ENCODE measurements at regions not wholly inside any gene's neighbourhood (a gene's known extent, or its start where the extent isn't known, plus 50 kb on each side); places are given as distances from the start of the nearest gene placed in this dataset.
A peak's percentile ranks its signal among the peaks of the same experiment; 100 is the strongest.

GRCh38 chr4:130335417-130336194 lies 1239.7 kb downstream of the C4orf33 start:
- TF ChIP-seq EP300 (IDR thresholded peaks at IDR 0.05), result no peak
- TF ChIP-seq POLR2AphosphoS5 (IDR thresholded peaks at IDR 0.05), result no peak
- Histone ChIP-seq H3K4me3 (no peak overlapping the region), H3K27me3 (no peaks in the 10 kb centered on the region), H3K36me3 (no peaks in the 10 kb centered on the region), H3K9me3 (no peaks in the 10 kb centered on the region), H3K4me1 (no peaks in the 10 kb centered on the region), H3K27ac (no peak overlapping the region)
- WGBS, 2 donors (ENCODE audit: low coverage in 1 of 2), result 83 to 86% methylated on average over 4 to 5 of the region's 5 CpGs
- ATAC-seq, result no peak

- no peak overlapping the region for H3K4me3 ChIP-seq
- no peaks in the 10 kb centered on the region for H3K9me3 ChIP-seq
- no peaks in the 10 kb centered on the region for H3K4me1 ChIP-seq
- WGBS, 2 donors (ENCODE audit: low coverage in 1 of 2), result 71 to 72% methylated on average over 4 to 5 of the region's 5 CpGs
- no peaks in the 10 kb centered on the region for H3K27me3 ChIP-seq
- H3K36me3 ChIP-seq, result no peaks in the 10 kb centered on the region
- TF ChIP-seq POLR2AphosphoS5 (IDR thresholded peaks at IDR 0.05), result no peak
- TF ChIP-seq EP300 (IDR thresholded peaks at IDR 0.05), result no peak
- no peak for TF ChIP-seq POLR2A (IDR thresholded peaks at IDR 0.05)
- TF ChIP-seq, protein P1, sequence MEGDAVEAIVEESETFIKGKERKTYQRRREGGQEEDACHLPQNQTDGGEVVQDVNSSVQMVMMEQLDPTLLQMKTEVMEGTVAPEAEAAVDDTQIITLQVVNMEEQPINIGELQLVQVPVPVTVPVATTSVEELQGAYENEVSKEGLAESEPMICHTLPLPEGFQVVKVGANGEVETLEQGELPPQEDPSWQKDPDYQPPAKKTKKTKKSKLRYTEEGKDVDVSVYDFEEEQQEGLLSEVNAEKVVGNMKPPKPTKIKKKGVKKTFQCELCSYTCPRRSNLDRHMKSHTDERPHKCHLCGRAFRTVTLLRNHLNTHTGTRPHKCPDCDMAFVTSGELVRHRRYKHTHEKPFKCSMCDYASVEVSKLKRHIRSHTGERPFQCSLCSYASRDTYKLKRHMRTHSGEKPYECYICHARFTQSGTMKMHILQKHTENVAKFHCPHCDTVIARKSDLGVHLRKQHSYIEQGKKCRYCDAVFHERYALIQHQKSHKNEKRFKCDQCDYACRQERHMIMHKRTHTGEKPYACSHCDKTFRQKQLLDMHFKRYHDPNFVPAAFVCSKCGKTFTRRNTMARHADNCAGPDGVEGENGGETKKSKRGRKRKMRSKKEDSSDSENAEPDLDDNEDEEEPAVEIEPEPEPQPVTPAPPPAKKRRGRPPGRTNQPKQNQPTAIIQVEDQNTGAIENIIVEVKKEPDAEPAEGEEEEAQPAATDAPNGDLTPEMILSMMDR (IDR thresholded peaks at IDR 0.05), result peak in 1 of 4 experiments; percentile 26
- no peak overlapping the region for H3K27ac ChIP-seq
- no peak for ATAC-seq
Observed at GRCh38 chr4:130336585-130337217, 1240.7 kb downstream of the C4orf33 start.

DNA sequence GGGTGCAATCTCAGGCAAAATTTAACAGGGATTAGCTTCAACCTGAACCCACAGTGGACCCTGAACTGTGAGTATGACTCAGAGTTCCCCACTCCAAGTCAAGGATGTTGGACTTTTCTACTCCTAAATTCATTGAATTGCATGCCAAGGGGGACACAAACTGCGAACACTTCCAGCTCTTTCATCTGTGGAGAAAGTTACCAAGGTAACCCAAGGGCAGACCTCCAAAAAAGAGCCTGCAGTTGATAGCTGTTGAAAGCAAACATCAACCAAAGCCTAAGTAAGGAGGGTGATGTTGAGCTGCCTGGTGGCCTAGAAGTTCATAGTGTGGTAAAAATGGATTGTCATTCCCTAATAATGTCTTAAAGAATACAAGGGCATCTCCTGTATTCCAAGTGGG lies 1242.9 kb downstream of the C4orf33 start:
- no peaks in the 10 kb centered on the region for H3K9me3 ChIP-seq
- H3K27ac ChIP-seq, result no peak overlapping the region
- H3K4me3 ChIP-seq, result no peak overlapping the region
- H3K36me3 ChIP-seq, result no peaks in the 10 kb centered on the region
- TF ChIP-seq EP300 (IDR thresholded peaks at IDR 0.05), result no peak
- no peak for TF ChIP-seq POLR2AphosphoS5 (IDR thresholded peaks at IDR 0.05)
- no peak for TF ChIP-seq POLR2A (IDR thresholded peaks at IDR 0.05)
- TF ChIP-seq, protein P1 (IDR thresholded peaks at IDR 0.05), result no peak
- WGBS, 2 donors (ENCODE audit: low coverage in 1 of 2), result 67% methylated on average over 1 of the region's 1 CpG; no CpG with 5 or more reads in 1 of the 2 donors
- ATAC-seq, result no peak
- H3K4me1 ChIP-seq, result no peaks in the 10 kb centered on the region
- no peaks in the 10 kb centered on the region for H3K27me3 ChIP-seq

DNA sequence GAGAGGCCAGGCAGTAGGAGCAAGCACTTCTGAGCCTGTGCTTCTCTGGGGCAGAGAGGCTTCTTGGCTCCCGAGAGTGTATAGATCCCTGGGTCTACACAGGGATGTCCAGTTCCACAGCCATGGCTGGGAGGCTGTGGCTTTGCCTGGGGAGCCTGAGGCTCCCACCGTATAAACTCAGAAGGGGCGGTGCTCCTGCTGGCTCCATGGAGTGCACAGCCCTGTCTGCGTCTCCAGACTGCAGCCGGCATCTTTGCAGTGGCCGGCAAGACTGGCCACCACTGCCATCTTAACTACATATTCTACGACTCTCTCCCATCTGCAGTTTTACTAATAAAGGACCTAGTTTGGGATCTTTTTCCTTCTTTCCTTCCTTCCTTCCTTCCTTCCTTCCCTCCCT lies 1253.8 kb downstream of the C4orf33 start:
- Histone ChIP-seq H3K9me3 (no peaks in the 10 kb centered on the region), H3K4me1 (no peaks in the 10 kb centered on the region), H3K27ac (no peak overlapping the region), H3K4me3 (no peak overlapping the region), H3K36me3 (no peaks in the 10 kb centered on the region), H3K27me3 (no peaks in the 10 kb centered on the region)
- peak; percentile 23 for ATAC-seq
- 87 to 95% methylated on average over 3 to 6 of the region's 7 CpGs for WGBS, 2 donors (ENCODE audit: low coverage in 1 of 2)
- TF ChIP-seq, protein P1 (IDR thresholded peaks at IDR 0.05), result no peak
- TF ChIP-seq POLR2A (IDR thresholded peaks at IDR 0.05) (no peak), EP300 (IDR thresholded peaks at IDR 0.05) (no peak), POLR2AphosphoS5 (IDR thresholded peaks at IDR 0.05) (no peak)

- TF ChIP-seq POLR2A (IDR thresholded peaks at IDR 0.05), result no peak
- TF ChIP-seq EP300 (IDR thresholded peaks at IDR 0.05), result no peak
- Histone ChIP-seq H3K9me3 (no peaks in the 10 kb centered on the region), H3K36me3 (no peaks in the 10 kb centered on the region), H3K27ac (no peak overlapping the region), H3K4me1 (no peaks in the 10 kb centered on the region), H3K4me3 (no peak overlapping the region), H3K27me3 (no peaks in the 10 kb centered on the region)
- WGBS, 2 donors (ENCODE audit: low coverage in 1 of 2), result 29 to 57% methylated on average over 1 of the region's 1 CpG
- ATAC-seq, result no peak
Observed at GRCh38 chr4:130356873-130357272, 1260.9 kb downstream of the C4orf33 start.

DNA sequence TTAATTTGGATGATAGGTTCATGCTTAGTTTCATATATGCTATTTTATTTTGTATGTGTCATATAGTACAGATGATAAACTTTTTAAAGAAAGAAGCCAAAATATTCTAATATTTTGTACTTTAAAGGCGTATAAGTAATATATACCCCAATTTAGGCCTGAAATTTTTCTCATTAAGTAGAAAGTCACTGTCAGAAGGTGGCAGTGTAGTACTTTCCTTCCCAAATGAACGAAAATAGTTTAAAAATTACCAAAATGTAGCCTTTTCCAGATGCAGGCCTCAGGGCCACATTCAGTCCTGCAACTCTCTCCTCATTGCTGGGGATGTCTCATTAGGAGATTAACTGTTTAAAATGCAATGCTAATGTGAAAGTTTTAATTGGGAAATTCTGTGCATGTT lies 1263.6 kb downstream of the C4orf33 start:
- Histone ChIP-seq H3K27ac (no peak overlapping the region), H3K9me3 (no peaks in the 10 kb centered on the region), H3K4me3 (no peak overlapping the region), H3K4me1 (no peaks in the 10 kb centered on the region), H3K36me3 (no peaks in the 10 kb centered on the region), H3K27me3 (no peaks in the 10 kb centered on the region)
- no peak for ATAC-seq
- TF ChIP-seq POLR2A (IDR thresholded peaks at IDR 0.05) (no peak), POLR2AphosphoS5 (IDR thresholded peaks at IDR 0.05) (no peak), EP300 (IDR thresholded peaks at IDR 0.05) (no peak)
- TF ChIP-seq, protein P1 (IDR thresholded peaks at IDR 0.05), result no peak
- 47 to 51% methylated on average over 2 of the region's 2 CpGs for WGBS, 2 donors (ENCODE audit: low coverage in 1 of 2)

Measured in gastroesophageal sphincter (tissue), 4 donors.